ENCODE measurements at regions not wholly inside any gene's neighbourhood (a gene's known extent, or its start where the extent isn't known, plus 50 kb on each side); places are given as distances from the start of the nearest gene placed in this dataset.

- TF ChIP-seq, protein P1, sequence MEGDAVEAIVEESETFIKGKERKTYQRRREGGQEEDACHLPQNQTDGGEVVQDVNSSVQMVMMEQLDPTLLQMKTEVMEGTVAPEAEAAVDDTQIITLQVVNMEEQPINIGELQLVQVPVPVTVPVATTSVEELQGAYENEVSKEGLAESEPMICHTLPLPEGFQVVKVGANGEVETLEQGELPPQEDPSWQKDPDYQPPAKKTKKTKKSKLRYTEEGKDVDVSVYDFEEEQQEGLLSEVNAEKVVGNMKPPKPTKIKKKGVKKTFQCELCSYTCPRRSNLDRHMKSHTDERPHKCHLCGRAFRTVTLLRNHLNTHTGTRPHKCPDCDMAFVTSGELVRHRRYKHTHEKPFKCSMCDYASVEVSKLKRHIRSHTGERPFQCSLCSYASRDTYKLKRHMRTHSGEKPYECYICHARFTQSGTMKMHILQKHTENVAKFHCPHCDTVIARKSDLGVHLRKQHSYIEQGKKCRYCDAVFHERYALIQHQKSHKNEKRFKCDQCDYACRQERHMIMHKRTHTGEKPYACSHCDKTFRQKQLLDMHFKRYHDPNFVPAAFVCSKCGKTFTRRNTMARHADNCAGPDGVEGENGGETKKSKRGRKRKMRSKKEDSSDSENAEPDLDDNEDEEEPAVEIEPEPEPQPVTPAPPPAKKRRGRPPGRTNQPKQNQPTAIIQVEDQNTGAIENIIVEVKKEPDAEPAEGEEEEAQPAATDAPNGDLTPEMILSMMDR (IDR thresholded peaks at IDR 0.05; ENCODE audit: low read depth, low read length, poor library complexity, severe bottlenecking): no peak
- TF ChIP-seq EZH2phosphoT487 (IDR thresholded peaks at IDR 0.05; ENCODE audit: borderline replicate concordance, low read length): no peak
Observed at GRCh38 chr3:64388886-64389285, 163.6 kb upstream of the PRICKLE2 start.
